Nephron (organoid): ENCODE measurements at regions not wholly inside any gene's neighbourhood (a gene's known extent, or its start where the extent isn't known, plus 50 kb on each side); places are given as distances from the start of the nearest gene placed in this dataset.
A peak's percentile ranks its signal among the peaks of the same experiment; 100 is the strongest.
"Not testable (repeated sequence)": the region's sequence is repeated elsewhere in the genome, so short reads cannot be mapped to it uniquely, and the experiment has no call there.

Source experiments
- H3K27ac Mint-ChIP-seq, 3 experiments: 2 replicates each; pipeline ENCODE4 v1.8.0; 2020; ENCODE audit warnings: mixed read lengths in 3 of 3, mild to moderate bottlenecking in 2 of 3, moderate library complexity in 1 of 3
- H3K27me3 Mint-ChIP-seq: 2 replicates; pipeline ENCODE4 v1.8.0; 2021; ENCODE audit warnings: low read depth, mild to moderate bottlenecking, moderate library complexity, mixed read lengths
- H3K36me3 Mint-ChIP-seq: 2 replicates; pipeline ENCODE4 v1.8.0; 2020; ENCODE audit warnings: low read depth, mixed read lengths
- H3K4me1 Mint-ChIP-seq: 2 replicates; pipeline ENCODE4 v1.8.0; 2020; ENCODE audit warnings: mixed read lengths
- H3K4me3 Mint-ChIP-seq, 3 experiments: 2 replicates each; pipeline ENCODE4 v1.8.0; 2020; ENCODE audit warnings: mild to moderate bottlenecking in 3 of 3, mixed read lengths in 3 of 3, moderate library complexity in 2 of 3
- H3K9me3 Mint-ChIP-seq: 2 replicates; pipeline ENCODE4 v1.8.0; 2020; ENCODE audit warnings: mixed read lengths
- TF ChIP-seq, protein P1 (sequence below), 3 experiments: fragments of 200-600 bp; sonication (generic); IDR thresholded peaks; one replicate each; pipeline ENCODE4 v1.5.0; 2021; ENCODE audit warnings: antibody characterized with exemption in 3 of 3; ENCODE audit not compliant: unreplicated experiment in 3 of 3

DNA sequence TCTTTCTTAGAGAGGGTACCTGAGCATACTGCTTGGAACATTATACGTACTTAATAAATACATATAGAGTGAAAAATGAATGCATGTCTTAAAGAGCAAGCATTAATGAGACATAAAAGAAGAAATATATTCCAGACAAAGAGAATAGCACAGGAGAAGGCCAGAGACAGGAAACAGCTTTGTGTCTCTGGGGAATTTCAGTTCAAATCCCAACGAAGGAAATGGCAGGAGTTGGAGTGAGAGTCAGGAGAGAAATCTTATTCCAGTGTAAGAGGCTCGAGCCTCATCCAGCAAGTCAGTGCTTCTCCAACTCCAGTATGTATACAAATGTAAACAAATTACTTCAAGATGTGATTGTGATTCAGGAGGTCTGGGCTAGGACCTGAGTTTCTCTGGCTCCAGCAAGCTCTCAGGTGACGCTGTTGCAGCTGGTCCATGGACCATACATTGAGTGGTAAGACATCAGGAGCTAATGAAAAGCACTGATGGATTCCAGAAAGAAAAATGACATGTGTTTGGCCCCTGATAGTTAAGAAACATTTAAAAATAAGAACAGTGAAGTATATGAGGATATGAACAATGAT, 108.2 kb downstream of the RAP2A start:
- TF ChIP-seq, protein P1, sequence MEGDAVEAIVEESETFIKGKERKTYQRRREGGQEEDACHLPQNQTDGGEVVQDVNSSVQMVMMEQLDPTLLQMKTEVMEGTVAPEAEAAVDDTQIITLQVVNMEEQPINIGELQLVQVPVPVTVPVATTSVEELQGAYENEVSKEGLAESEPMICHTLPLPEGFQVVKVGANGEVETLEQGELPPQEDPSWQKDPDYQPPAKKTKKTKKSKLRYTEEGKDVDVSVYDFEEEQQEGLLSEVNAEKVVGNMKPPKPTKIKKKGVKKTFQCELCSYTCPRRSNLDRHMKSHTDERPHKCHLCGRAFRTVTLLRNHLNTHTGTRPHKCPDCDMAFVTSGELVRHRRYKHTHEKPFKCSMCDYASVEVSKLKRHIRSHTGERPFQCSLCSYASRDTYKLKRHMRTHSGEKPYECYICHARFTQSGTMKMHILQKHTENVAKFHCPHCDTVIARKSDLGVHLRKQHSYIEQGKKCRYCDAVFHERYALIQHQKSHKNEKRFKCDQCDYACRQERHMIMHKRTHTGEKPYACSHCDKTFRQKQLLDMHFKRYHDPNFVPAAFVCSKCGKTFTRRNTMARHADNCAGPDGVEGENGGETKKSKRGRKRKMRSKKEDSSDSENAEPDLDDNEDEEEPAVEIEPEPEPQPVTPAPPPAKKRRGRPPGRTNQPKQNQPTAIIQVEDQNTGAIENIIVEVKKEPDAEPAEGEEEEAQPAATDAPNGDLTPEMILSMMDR (IDR thresholded peaks at IDR 0.05; ENCODE audit: unreplicated experiment in 3 of 3) = no peak
- Mint-ChIP-seq H3K4me3 (no peak overlapping the region), H3K27me3 (no peaks in the 10 kb centered on the region)

DNA sequence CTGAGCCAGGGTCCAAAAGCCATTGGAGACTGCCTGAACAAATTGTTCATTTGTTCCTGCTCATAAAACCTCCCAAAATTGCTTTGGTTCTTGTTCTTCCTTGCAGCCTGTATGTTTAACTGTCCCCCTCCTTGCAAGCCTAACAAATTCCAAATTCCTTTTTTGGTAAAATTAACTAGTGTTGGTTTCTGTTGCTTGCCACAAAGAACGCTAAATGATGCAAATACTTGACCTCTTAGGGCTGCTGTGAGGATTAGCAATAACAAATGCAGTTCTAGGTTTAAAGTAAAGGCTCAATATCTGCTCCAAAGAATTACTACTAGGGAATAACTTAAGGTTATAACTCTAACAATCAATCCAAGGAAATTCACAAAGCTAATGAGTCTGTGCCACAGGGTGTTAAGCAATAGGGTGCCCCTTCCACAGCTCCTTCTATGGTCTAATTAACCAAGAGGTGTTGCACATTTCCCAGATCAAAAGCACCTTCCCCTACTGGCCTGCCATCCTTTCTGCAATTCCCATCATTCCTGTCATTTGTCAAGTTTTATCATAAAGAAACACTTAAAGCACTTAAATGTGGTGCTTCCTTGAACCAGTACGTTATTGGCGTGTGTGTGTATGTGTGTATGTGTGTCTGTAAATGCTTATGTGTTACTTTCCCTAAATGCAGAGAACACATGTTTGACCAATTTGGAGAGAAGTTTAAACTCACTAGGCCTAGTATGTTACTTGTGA, 110.2 kb downstream of the RAP2A start:
- Mint-ChIP-seq H3K9me3 (peaks cover 2% of the 10 kb centered on the region), H3K4me3 (no peak overlapping the region), H3K27ac (no peak overlapping the region), H3K4me1 (peaks cover 21% of the 10 kb centered on the region), H3K27me3 (no peaks in the 10 kb centered on the region), H3K36me3 (no peaks in the 10 kb centered on the region)
- TF ChIP-seq, protein P1 (IDR thresholded peaks at IDR 0.05; ENCODE audit: unreplicated experiment in 3 of 3) = no peak

More for the DNA sequence above, 108.2 kb downstream of the RAP2A start:
- Mint-ChIP-seq H3K4me1 (peaks cover 10% of the 10 kb centered on the region), H3K27ac (peak overlapping the region in 2 of 3 experiments; percentile 37 to 51), H3K36me3 (no peaks in the 10 kb centered on the region), H3K9me3 (peaks cover 2% of the 10 kb centered on the region)

DNA sequence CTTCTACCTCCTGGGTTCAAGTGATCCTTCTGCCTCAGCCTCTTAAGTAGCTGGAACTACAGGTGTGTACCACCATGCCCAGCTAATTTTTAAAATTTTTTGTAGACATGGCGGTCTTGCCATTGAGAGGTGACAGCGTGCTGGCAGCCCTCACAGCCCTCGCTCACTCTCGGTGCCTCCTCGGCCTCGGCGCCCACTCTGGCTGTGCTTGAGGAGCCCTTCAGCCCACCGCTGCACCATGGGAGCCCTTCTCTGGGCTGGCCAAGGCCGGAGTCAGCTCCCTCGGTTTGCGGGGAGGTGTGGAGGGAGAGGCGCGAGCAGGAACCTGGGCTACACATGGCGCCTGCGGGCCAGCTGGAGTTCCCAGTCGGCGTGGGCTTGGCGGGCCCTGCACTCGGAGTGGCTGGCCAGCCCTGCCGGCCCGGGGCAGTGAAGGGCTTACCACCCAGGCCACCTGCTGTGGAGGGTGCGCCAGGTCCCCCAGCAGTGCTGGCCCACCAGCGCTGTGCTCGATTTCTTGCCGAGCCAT, 111.1 kb downstream of the RAP2A start:
- not testable (repeated sequence) for H3K36me3 Mint-ChIP-seq, H3K4me3 Mint-ChIP-seq, H3K27me3 Mint-ChIP-seq, H3K9me3 Mint-ChIP-seq, H3K27ac Mint-ChIP-seq
- H3K4me1 Mint-ChIP-seq = peaks cover 21% of the 10 kb centered on the region

DNA sequence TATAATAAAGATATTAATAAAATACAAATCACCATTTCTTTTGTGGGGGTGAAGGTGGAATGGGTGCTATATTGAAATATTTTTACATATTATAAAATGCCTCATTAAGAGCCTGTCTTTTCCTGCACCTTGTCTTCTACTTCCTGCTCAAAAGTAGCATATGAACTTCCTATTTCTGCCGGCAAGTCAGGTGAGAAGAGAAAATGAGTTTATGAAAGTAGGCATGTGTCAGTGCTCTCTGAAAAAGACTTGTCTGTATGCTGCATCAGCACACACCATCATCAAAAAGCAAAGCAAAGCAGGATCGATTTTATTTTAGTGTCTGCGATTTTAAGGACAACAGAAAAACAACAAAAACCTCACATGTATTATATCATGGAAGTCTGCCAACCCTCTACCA, 114.2 kb downstream of the RAP2A start:
- H3K36me3 Mint-ChIP-seq = no peaks in the 10 kb centered on the region
- TF ChIP-seq, protein P1 (IDR thresholded peaks at IDR 0.05; ENCODE audit: unreplicated experiment in 3 of 3) = no peak
- H3K27me3 Mint-ChIP-seq = peaks cover 4% of the 10 kb centered on the region
- H3K4me1 Mint-ChIP-seq = peaks cover 14% of the 10 kb centered on the region
- H3K4me3 Mint-ChIP-seq = no peak overlapping the region
- H3K9me3 Mint-ChIP-seq = peaks cover 2% of the 10 kb centered on the region
- peak overlapping the region in 1 of 3 experiments; percentile 30 for H3K27ac Mint-ChIP-seq

DNA sequence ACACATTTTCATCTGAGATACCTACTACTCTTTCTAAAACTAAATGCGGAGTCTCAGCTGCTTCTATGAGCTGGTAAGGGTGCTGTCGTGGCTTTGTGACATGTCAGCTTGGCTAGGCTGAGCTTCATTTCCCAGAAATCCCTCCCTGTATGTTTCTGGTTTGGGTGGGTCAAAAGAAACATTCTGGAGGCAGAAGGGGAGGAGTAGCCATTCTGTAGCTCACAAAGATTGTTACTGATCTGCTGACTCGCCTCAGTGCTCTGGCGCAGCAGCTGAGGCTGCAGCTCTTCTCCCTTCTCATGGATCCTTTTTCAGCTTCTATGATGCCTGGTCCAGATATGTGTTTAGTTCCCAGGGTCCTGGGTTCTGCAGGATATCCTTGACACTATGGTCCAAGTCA, 114.7 kb downstream of the RAP2A start:
- TF ChIP-seq, protein P1 (IDR thresholded peaks at IDR 0.05; ENCODE audit: unreplicated experiment in 3 of 3) = no peak
- Mint-ChIP-seq H3K9me3 (peaks cover 2% of the 10 kb centered on the region), H3K36me3 (no peaks in the 10 kb centered on the region), H3K4me3 (no peak overlapping the region), H3K27me3 (peaks cover 4% of the 10 kb centered on the region), H3K27ac (no peak overlapping the region), H3K4me1 (peaks cover 14% of the 10 kb centered on the region)

DNA sequence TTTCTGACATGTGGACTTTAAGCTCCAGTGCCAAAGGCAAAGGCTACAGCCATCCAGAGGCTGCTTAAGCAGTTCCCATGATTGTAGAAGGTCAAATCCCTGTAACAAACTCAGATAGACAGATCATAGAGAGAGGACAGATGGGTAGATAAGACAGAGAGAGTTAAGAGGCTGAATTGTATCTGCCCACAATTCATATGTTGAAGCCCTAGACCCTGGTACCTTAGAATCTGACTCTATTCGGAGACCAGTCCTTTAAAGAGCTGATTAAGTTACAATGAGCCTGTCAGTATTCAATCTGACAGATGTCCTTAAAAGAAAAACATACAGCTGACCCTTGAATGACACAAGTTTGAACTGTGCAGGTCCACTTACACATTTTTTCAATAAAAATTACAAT, 115.2 kb downstream of the RAP2A start:
- H3K27me3 Mint-ChIP-seq = peaks cover 4% of the 10 kb centered on the region
- H3K27ac Mint-ChIP-seq = peak overlapping the region in 1 of 3 experiments; percentile 45
- H3K36me3 Mint-ChIP-seq = no peaks in the 10 kb centered on the region
- H3K4me1 Mint-ChIP-seq = peaks cover 14% of the 10 kb centered on the region
- H3K4me3 Mint-ChIP-seq = no peak overlapping the region
- peaks cover 2% of the 10 kb centered on the region for H3K9me3 Mint-ChIP-seq
- TF ChIP-seq, protein P1 (IDR thresholded peaks at IDR 0.05; ENCODE audit: unreplicated experiment in 3 of 3) = no peak
